SK-N-SH treated with all-trans-retinoic acid at 6 μM for 48 hours (cell line): ENCODE measurements at regions not wholly inside any gene's neighbourhood (a gene's known extent, or its start where the extent isn't known, plus 50 kb on each side); places are given as distances from the start of the nearest gene placed in this dataset.

Source experiments
- ATAC-seq: fragments of 200-7000 bp; cut with Tn5 transposase; 3 replicates; pipeline ENCODE4 v1.9.1; 2020; ENCODE audit warnings: mild to moderate bottlenecking, moderate library complexity
- ARNTL ChIP-seq: fragments of 450-650 bp; formaldehyde crosslinking; IDR thresholded peaks from 2 replicates; pipeline ENCODE4 v1.5.0; 2020; ENCODE audit warnings: low read depth, mild to moderate bottlenecking, moderate library complexity, borderline replicate concordance
- BACH2 ChIP-seq: fragments of 250-450 bp; sonication (Bioruptor Pico); IDR thresholded peaks from 2 replicates; pipeline ENCODE4 v1.9.0; 2021; ENCODE audit warnings: mild to moderate bottlenecking, borderline replicate concordance
- CREB5 ChIP-seq: fragments of 250-450 bp; sonication (Bioruptor Pico); IDR thresholded peaks from 2 replicates; pipeline ENCODE4 v1.5.1; 2020; ENCODE audit warnings: low read depth, mild to moderate bottlenecking, moderate library complexity
- CSDC2 ChIP-seq: fragments of 250-450 bp; sonication (Bioruptor Pico); IDR thresholded peaks from 2 replicates; pipeline ENCODE4 v1.5.0; 2020; ENCODE audit warnings: mild to moderate bottlenecking, moderate library complexity
- ESRRG ChIP-seq: fragments of 250-450 bp; sonication (Bioruptor Pico); IDR thresholded peaks from 2 replicates; pipeline ENCODE4 v1.6.1; 2021; ENCODE audit warnings: mild to moderate bottlenecking
- GLIS3 ChIP-seq: fragments of 250-450 bp; sonication (Bioruptor Pico); IDR thresholded peaks from 2 replicates; pipeline ENCODE4 v1.5.0; 2020; ENCODE audit warnings: mild to moderate bottlenecking, moderate library complexity
- ISL1 ChIP-seq: fragments of 250-450 bp; sonication (Bioruptor Pico); IDR thresholded peaks from 2 replicates; pipeline ENCODE4 v2.1.2; 2022; ENCODE audit warnings: mild to moderate bottlenecking, moderate library complexity
- OSR1 ChIP-seq: fragments of 250-450 bp; sonication (Bioruptor Pico); IDR thresholded peaks from 2 replicates; pipeline ENCODE4 v1.8.0; 2022; ENCODE audit warnings: moderate library complexity, mild to moderate bottlenecking, inconsistent platforms
- PATZ1 ChIP-seq: fragments of 250-450 bp; sonication (Bioruptor Pico); IDR thresholded peaks from 2 replicates; pipeline ENCODE4 v1.8.0; 2020; ENCODE audit warnings: mild to moderate bottlenecking, moderate library complexity, borderline replicate concordance
- POU6F1 ChIP-seq: fragments of 250-450 bp; sonication (Bioruptor Pico); IDR thresholded peaks from 2 replicates; pipeline ENCODE4 v1.8.0; 2021; ENCODE audit warnings: low read depth, mild to moderate bottlenecking, moderate library complexity, borderline replicate concordance
- PPARA ChIP-seq: fragments of 250-450 bp; sonication (Bioruptor Pico); IDR thresholded peaks from 2 replicates; pipeline ENCODE4 v1.5.0; 2020; ENCODE audit warnings: mild to moderate bottlenecking, borderline replicate concordance
- RARB ChIP-seq: fragments of 250-450 bp; sonication (Bioruptor Pico); IDR thresholded peaks from 2 replicates; pipeline ENCODE4 v1.8.0; 2021; ENCODE audit warnings: mild to moderate bottlenecking, moderate library complexity
- SNAI2 ChIP-seq: fragments of 250-450 bp; sonication (Bioruptor Pico); IDR thresholded peaks from 2 replicates; pipeline ENCODE4 v1.5.0; 2020; ENCODE audit warnings: mild to moderate bottlenecking, moderate library complexity
- TCF4 ChIP-seq: fragments of 250-450 bp; sonication (Bioruptor Pico); IDR thresholded peaks from 2 replicates; pipeline ENCODE4 v1.8.0; 2021; ENCODE audit warnings: mild to moderate bottlenecking, moderate library complexity, borderline replicate concordance
- TOX ChIP-seq: fragments of 250-450 bp; sonication (Bioruptor Pico); IDR thresholded peaks from 2 replicates; pipeline ENCODE4 v1.8.0; 2021; ENCODE audit warnings: mild to moderate bottlenecking, moderate library complexity, borderline replicate concordance
- ZC3H10 ChIP-seq: fragments of 250-450 bp; sonication (Bioruptor Pico); IDR thresholded peaks from 2 replicates; pipeline ENCODE4 v1.5.1; 2021; ENCODE audit warnings: mild to moderate bottlenecking, moderate library complexity
- ZFP3 ChIP-seq: fragments of 250-450 bp; sonication (Bioruptor Pico); IDR thresholded peaks from 2 replicates; pipeline ENCODE4 v1.5.0; 2020; ENCODE audit warnings: mild to moderate bottlenecking, moderate library complexity
- ZFP30 ChIP-seq: fragments of 450-650 bp; formaldehyde crosslinking; IDR thresholded peaks from 2 replicates; pipeline ENCODE4 v1.5.0; 2022; ENCODE audit warnings: mild to moderate bottlenecking, moderate library complexity
- ZNF565 ChIP-seq: fragments of 450-650 bp; formaldehyde crosslinking; conservative IDR thresholded peaks from 2 replicates; pipeline ENCODE4 v1.5.0; 2020; ENCODE audit warnings: low read depth, mild to moderate bottlenecking, moderate library complexity
- ZNF70 ChIP-seq: fragments of 450-650 bp; formaldehyde crosslinking; IDR thresholded peaks from 2 replicates; pipeline ENCODE4 v1.5.0; 2020; ENCODE audit warnings: mild to moderate bottlenecking, moderate library complexity
- ZNF8 ChIP-seq: fragments of 450-650 bp; formaldehyde crosslinking; IDR thresholded peaks from 2 replicates; pipeline ENCODE4 v1.5.0; 2020; ENCODE audit warnings: mild to moderate bottlenecking, moderate library complexity

GRCh38 chr17:13793951-13794350, 192.2 kb upstream of the HS3ST3A1 start:
- ATAC-seq = no peak
- TF ChIP-seq CSDC2 = no peak
- no peak for TF ChIP-seq ESRRG (CRISPR knock-in tag)
- no peak for TF ChIP-seq BACH2 (CRISPR knock-in tag)

GRCh38 chr17:13797863-13798262, 196.1 kb upstream of the HS3ST3A1 start:
- no peak for ATAC-seq
- TF ChIP-seq ZC3H10 (CRISPR knock-in tag) (no peak), ZFP30 (CRISPR knock-in tag) (no peak), ARNTL (CRISPR knock-in tag) (no peak), CSDC2 (no peak), GLIS3 (CRISPR knock-in tag) (no peak), PPARA (no peak), BACH2 (CRISPR knock-in tag) (no peak), ISL1 (no peak), ZFP3 (CRISPR knock-in tag) (no peak), ZNF8 (CRISPR knock-in tag) (no peak), ZNF70 (CRISPR knock-in tag) (no peak), OSR1 (CRISPR knock-in tag) (no peak), RARB (no peak), PATZ1 (CRISPR knock-in tag) (no peak), TOX (CRISPR knock-in tag) (no peak)
- TF ChIP-seq, all 23 proteins: peak for 0

- ATAC-seq = no peak
- TF ChIP-seq TCF4 = no peak
- TF ChIP-seq ZNF8 (CRISPR knock-in tag) = no peak
Observed at GRCh38 chr17:13806092-13806491, 204.4 kb upstream of the HS3ST3A1 start.

GRCh38 chr17:13807103-13807502, 205.4 kb upstream of the HS3ST3A1 start:
- ATAC-seq = no peak
- TF ChIP-seq ZFP3 (CRISPR knock-in tag) = no peak
- TF ChIP-seq TOX (CRISPR knock-in tag) = no peak
- TF ChIP-seq ZC3H10 (CRISPR knock-in tag) = no peak
- no peak for TF ChIP-seq ESRRG (CRISPR knock-in tag)
- TF ChIP-seq OSR1 (CRISPR knock-in tag) = no peak
- no peak for TF ChIP-seq ZNF70 (CRISPR knock-in tag)
- no peak for TF ChIP-seq TCF4
- no peak for TF ChIP-seq BACH2 (CRISPR knock-in tag)
- TF ChIP-seq ZNF565 (CRISPR knock-in tag) = no peak
- no peak for TF ChIP-seq ARNTL (CRISPR knock-in tag)
- TF ChIP-seq PATZ1 (CRISPR knock-in tag) = no peak
- TF ChIP-seq GLIS3 (CRISPR knock-in tag) = no peak
- no peak for TF ChIP-seq CSDC2
- no peak for TF ChIP-seq PPARA
- TF ChIP-seq ZFP30 (CRISPR knock-in tag) = no peak
- no peak for TF ChIP-seq SNAI2 (CRISPR knock-in tag)
- TF ChIP-seq POU6F1 = no peak

- ATAC-seq = no peak
- no peak for TF ChIP-seq OSR1 (CRISPR knock-in tag)
- no peak for TF ChIP-seq CREB5
- no peak for TF ChIP-seq ZNF70 (CRISPR knock-in tag)
- no peak for TF ChIP-seq ZNF565 (CRISPR knock-in tag)
- TF ChIP-seq ZFP30 (CRISPR knock-in tag) = no peak
- no peak for TF ChIP-seq TOX (CRISPR knock-in tag)
- TF ChIP-seq RARB = no peak
- no peak for TF ChIP-seq PPARA
- no peak for TF ChIP-seq BACH2 (CRISPR knock-in tag)
- no peak for TF ChIP-seq ARNTL (CRISPR knock-in tag)
- no peak for TF ChIP-seq CSDC2
- no peak for TF ChIP-seq PATZ1 (CRISPR knock-in tag)
- no peak for TF ChIP-seq ZNF8 (CRISPR knock-in tag)
- TF ChIP-seq POU6F1 = no peak
- no peak for TF ChIP-seq ESRRG (CRISPR knock-in tag)
- no peak for TF ChIP-seq SNAI2 (CRISPR knock-in tag)
- no peak for TF ChIP-seq ISL1
- TF ChIP-seq, all 23 proteins: peak for 0
Observed at GRCh38 chr17:13812350-13812749, 210.6 kb upstream of the HS3ST3A1 start.
